GM20000 (cell line): ENCODE measurements at regions not wholly inside any gene's neighbourhood (a gene's known extent, or its start where the extent isn't known, plus 50 kb on each side); places are given as distances from the start of the nearest gene placed in this dataset.

ENCODE experiments used
- DNase-seq: peaks from one replicate; pipeline ENCODE4 v3.0.0; 2012; ENCODE audit warnings: low spot score
- TF ChIP-seq, protein P1 (sequence below): IDR thresholded peaks from 2 replicates; pipeline ENCODE4 v1.5.1; 2012; ENCODE audit warnings: mild to moderate bottlenecking, control low read depth; ENCODE audit errors: extremely low read depth, missing control alignments

DNA sequence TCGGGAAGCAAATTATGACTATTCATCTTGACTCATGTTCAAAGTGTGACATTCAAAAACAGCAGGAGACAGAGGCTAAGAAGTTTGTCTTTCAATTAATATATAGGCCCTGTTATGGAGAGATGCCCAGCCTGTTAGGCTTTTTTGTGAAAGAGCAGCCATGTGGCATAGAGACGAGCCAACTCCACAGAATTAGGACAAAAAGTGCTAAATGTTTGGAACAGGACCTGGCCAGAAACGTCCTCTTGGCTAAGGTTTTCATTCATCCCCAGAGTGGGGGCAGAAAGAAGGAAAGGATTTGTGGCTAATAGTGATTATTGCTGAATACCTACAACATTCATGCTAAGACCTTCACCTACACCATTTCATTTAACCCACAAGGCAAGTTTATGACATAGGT is 324.7 kb upstream of the NPVF start:
- TF ChIP-seq, protein P1, sequence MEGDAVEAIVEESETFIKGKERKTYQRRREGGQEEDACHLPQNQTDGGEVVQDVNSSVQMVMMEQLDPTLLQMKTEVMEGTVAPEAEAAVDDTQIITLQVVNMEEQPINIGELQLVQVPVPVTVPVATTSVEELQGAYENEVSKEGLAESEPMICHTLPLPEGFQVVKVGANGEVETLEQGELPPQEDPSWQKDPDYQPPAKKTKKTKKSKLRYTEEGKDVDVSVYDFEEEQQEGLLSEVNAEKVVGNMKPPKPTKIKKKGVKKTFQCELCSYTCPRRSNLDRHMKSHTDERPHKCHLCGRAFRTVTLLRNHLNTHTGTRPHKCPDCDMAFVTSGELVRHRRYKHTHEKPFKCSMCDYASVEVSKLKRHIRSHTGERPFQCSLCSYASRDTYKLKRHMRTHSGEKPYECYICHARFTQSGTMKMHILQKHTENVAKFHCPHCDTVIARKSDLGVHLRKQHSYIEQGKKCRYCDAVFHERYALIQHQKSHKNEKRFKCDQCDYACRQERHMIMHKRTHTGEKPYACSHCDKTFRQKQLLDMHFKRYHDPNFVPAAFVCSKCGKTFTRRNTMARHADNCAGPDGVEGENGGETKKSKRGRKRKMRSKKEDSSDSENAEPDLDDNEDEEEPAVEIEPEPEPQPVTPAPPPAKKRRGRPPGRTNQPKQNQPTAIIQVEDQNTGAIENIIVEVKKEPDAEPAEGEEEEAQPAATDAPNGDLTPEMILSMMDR, result no peak
- DNase-seq, result no peak

DNA sequence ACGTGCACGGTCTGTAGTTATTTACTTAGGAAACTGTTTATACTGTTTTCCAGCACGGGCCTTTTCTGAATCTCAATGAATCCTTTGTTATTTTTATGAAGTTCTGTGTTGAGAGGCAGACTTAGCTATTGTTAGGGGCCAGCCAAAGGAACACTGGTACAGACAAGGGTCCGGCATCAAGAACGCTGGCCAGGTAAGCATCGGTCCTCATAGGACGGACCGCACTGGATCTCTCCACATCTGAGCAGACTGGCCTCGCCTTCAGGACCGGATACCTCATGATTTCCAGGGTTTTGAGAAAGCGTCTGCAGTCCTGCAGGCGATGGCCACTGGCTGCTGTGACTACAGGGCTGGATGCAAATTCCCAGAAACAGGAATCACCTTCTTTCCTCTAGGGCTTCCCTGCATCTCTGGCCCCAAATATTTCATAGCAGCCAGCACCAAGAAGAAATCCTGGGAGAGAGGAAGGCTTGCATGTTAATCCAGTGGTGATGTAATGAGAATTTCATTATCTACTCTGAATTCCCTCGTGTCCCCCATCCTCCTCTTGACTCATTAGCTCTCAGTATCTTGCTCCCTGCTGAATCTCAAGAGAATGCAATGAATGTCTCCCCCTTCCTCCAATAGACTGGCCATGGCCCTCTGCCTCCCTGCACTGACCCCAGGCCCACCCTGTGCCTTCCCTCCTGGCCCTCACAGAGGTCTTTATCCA is 325.4 kb upstream of the NPVF start:
- no peak for DNase-seq
- TF ChIP-seq, protein P1, result no peak

DNA sequence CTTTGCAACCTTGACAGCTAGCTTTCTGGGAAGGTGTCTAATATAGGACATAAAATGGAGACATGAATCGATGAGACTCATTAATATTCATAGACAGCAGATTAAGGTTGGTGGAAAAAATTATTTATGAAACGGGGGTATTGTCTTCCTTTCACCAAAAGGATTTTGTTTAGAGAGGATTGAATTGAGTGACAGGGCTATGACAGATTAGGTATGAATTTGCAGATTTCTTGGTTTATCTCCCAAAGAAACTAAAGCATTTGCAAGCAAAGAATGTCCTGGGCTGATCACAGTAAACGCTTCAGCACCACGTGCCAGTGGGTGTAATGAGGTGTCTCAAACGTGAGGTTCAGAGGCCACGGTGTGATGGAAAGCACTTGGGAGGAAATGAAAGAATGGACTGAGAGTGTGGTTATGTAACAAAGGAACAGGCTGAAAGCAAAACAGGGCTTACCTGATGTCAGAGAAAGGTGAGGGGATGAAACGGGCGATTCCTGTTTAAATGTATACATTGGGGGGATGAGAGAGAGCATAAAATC is 329.2 kb upstream of the NPVF start:
- DNase-seq, result no peak
- TF ChIP-seq, protein P1, result no peak

DNA sequence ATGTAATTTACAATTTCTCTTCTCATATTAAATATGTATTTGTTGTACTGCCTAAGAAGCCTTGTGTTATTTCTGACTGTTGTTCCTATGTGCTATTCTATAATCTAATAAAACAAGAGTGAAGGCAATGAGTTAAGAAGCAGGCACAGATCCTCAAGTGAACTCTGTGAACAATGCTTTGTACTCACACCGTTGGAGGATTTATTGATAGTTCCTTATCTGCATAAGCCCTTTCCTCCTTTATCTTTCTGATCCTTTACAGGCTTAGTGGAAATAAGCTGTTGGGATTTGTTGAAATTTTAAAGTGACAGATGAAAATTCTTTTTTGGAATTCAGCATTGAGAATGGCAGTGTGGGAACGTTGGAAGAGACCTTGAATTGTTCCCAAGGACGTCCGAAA is 329.6 kb upstream of the NPVF start:
- DNase-seq, result no peak

DNA sequence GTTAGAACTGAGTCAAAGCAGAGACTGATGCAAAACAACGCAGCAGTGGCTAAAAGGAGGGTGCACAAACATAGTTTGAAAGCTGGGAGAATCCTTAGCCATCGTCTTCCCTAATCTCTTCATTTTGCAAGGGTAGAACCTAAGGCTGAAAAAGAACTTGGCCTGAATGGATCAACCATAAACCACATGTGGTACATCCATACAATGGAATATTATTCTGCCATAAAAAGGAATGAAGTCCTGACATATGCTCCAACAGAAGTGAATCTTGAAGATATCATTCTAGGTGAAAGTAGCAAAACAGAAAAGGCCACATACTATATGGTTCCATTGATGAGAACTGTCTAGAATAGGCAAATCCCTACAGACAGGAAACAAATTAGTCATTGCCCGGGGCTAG is 330.3 kb upstream of the NPVF start:
- TF ChIP-seq, protein P1, result no peak
- no peak for DNase-seq

More for the DNA sequence above, 329.6 kb upstream of the NPVF start:
- TF ChIP-seq, protein P1, result no peak

DNA sequence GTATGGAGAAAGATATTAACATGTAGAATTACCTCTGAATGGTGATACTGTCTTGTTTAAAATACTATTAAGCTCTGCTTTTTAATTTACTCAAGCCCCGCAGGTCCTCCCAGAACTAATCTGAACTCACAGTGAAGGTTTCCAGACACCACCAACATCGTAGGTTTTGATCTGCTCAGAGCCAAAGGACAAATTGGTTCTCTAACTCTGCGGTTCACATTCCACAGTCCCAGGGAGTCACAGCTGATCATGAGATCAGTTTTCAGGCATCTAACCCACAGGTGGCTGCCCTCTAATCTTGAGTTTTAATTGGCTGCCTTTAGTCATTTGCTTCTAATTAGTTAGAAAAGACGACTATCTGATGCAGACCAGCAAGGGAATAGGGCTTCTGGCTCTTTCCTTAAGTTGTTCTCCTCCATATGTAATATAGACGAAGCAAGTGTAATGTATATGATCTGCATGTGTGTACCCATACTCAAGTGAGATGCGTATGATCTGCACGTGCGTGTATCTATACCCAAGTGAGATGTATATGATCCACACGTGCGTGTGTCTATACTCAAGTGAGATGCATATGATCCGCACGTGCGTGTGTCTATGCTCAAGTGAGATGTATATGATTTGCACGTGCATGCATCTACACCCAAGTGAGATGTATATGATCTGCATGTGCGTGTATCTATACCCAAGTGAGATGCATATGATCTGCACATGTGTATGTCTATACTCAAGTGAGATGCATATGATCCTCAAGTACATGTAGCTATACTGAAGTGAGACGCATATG is 331.5 kb upstream of the NPVF start:
- no peak for DNase-seq
- TF ChIP-seq, protein P1, result no peak

DNA sequence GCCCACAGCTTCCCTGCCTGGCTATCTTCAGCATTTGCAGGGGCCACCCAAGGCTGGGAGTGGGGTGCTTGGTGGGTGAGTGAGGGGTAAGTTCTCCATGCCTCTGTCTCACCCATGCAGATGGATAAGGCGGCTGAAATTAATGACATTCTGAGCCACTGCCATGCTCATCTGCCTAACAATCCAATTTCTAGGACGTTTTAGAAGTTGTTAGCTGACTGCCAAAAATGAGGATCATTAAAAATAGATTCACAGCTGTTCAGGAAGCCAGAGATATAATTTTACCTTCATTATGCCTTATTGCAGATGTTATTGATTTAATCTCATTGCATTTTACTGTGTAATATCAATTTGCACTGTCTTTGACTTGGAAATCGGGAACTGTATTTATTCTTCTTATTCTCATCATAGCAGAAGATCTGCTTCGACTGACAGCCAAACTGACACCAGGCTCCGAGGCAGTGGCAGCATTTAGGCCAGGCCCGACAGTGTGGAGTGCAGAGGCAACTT is 334.4 kb upstream of the NPVF start:
- DNase-seq, result no peak
- TF ChIP-seq, protein P1, result no peak
